ENCODE measurements at regions not wholly inside any gene's neighbourhood (a gene's known extent, or its start where the extent isn't known, plus 50 kb on each side); places are given as distances from the start of the nearest gene placed in this dataset.

GRCh38 chrX:147838465-147839131 lies 73.1 kb upstream of the FMR1 start:
- no peak for DNase-seq (ENCODE audit: low read depth)

GRCh38 chrX:147846676-147847075 lies 65.0 kb upstream of the FMR1 start:
- no peak for DNase-seq (ENCODE audit: low read depth)

- DNase-seq (ENCODE audit: low read depth): no peak
Measured at GRCh38 chrX:147847999-147848398, 63.7 kb upstream of the FMR1 start.

- no peak for DNase-seq (ENCODE audit: low read depth)
Measured at GRCh38 chrX:147848543-147849443, 62.9 kb upstream of the FMR1 start.

GRCh38 chrX:147850875-147851274 lies 60.8 kb upstream of the FMR1 start:
- DNase-seq (ENCODE audit: low read depth): no peak

GRCh38 chrX:147853701-147854100 lies 58.0 kb upstream of the FMR1 start:
- DNase-seq (ENCODE audit: low read depth): no peak

- no peak for DNase-seq (ENCODE audit: low read depth)
Measured at GRCh38 chrX:147859666-147860065, 52.1 kb upstream of the FMR1 start.

Measured in activated T-cell treated with anti-CD3 and anti-CD28 coated beads for 24 hours (primary cell).